Fibroblast of the aortic adventitia (primary cell): ENCODE measurements at regions not wholly inside any gene's neighbourhood (a gene's known extent, or its start where the extent isn't known, plus 50 kb on each side); places are given as distances from the start of the nearest gene placed in this dataset.

Experiments
- DNase-seq: peaks from one replicate; pipeline ENCODE4 v3.0.0-alpha.2; 2010; ENCODE audit warnings: low read depth
- H3K4me3 ChIP-seq: 2 replicates; pipeline ENCODE4 v1.5.1; 2011; ENCODE audit warnings: low read depth, mild to moderate bottlenecking, control low read depth, low read length, moderate library complexity
- CTCF ChIP-seq: IDR thresholded peaks from 2 replicates; pipeline ENCODE4 v1.5.1; 2011; ENCODE audit warnings: mild to moderate bottlenecking, low read length, control low read depth, inconsistent platforms; ENCODE audit not compliant: insufficient read depth

GRCh38 chr4:123833171-123833643 lies 436.6 kb downstream of the SPRY1 start:
- no peak for TF ChIP-seq CTCF
- no peak for DNase-seq

GRCh38 chr4:123835831-123836590 lies 439.4 kb downstream of the SPRY1 start:
- H3K4me3 ChIP-seq: no peak overlapping the region
- TF ChIP-seq CTCF: no peak
- DNase-seq: no peak

More at GRCh38 chr4:123833171-123833643, 436.6 kb downstream of the SPRY1 start:
- no peak overlapping the region for H3K4me3 ChIP-seq

- H3K4me3 ChIP-seq: no peak overlapping the region
- TF ChIP-seq CTCF: no peak
- no peak for DNase-seq
These were observed 440.4 kb downstream of the SPRY1 start for GRCh38 chr4:123836851-123837595.

DNA sequence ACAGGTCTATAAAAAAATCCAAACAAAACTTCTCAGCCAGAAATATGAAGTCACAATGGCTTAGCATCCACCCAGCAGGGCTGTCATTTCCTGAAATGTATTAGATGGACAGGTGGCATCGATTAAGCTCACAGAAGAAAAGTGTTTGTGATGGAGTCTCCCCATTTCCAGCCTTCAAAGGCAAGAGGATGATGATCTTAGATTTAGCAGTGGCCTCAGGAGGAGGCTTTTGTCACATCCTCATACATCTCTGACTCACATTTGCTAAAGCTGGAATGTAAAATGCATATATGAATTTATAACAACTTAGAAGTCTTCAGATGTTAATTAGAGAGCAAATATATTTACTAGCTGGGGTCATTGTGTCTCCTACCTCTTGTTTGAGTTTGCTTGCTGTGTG lies 441.9 kb downstream of the SPRY1 start:
- no peak overlapping the region for H3K4me3 ChIP-seq
- no peak for DNase-seq
- TF ChIP-seq CTCF: no peak

DNA sequence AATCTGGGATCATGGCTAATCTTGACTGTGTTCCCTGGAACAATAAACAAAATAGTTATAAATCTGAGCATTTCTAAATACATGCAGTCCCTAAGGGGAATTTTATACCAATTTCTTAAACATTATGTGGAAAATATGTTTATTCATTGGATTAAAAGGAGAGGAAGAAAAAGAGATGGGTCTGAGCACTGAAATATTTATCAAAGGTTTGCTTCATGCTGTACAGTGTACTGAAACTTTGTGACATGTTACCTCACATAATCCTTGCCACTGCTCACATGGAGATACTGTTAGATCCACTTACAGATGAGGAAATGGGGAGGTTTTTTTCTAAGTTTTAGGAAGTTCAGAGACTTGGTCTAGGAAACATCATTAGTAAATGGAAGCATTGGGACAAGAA lies 443.6 kb downstream of the SPRY1 start:
- no peak for DNase-seq
- TF ChIP-seq CTCF: no peak
- no peak overlapping the region for H3K4me3 ChIP-seq

GRCh38 chr4:123841447-123842121 lies 445.0 kb downstream of the SPRY1 start:
- no peak for TF ChIP-seq CTCF
- DNase-seq: no peak
- H3K4me3 ChIP-seq: no peak overlapping the region
